ENCODE measurements at regions not wholly inside any gene's neighbourhood (a gene's known extent, or its start where the extent isn't known, plus 50 kb on each side); places are given as distances from the start of the nearest gene placed in this dataset.
"Not testable (repeated sequence)": the region's sequence is repeated elsewhere in the genome, so short reads cannot be mapped to it uniquely, and the experiment has no call there.

- DNase-seq (ENCODE audit: low read depth in 2 of 2): no peak
Observed at GRCh38 chr12:92398565-92399309, 253.1 kb upstream of the BTG1 start.

- DNase-seq (ENCODE audit: low read depth in 2 of 2): no peak
Observed at GRCh38 chr12:92396647-92397252, 251.1 kb upstream of the BTG1 start.

- DNase-seq (ENCODE audit: low read depth in 2 of 2): no peak
Observed at GRCh38 chr12:92395322-92395721, 249.7 kb upstream of the BTG1 start.

- DNase-seq (ENCODE audit: low read depth in 2 of 2): no peak
Observed at GRCh38 chr12:92394895-92395294, 249.2 kb upstream of the BTG1 start.

- DNase-seq (ENCODE audit: low read depth in 2 of 2): no peak
Observed at GRCh38 chr12:92393504-92393903, 247.9 kb upstream of the BTG1 start.

GRCh38 chr12:92391726-92392125, 246.1 kb upstream of the BTG1 start:
- DNase-seq (ENCODE audit: low read depth in 2 of 2): not testable (repeated sequence)

GRCh38 chr12:92389466-92389865, 243.8 kb upstream of the BTG1 start:
- DNase-seq (ENCODE audit: low read depth in 2 of 2): no peak

GRCh38 chr12:92385296-92385695, 239.7 kb upstream of the BTG1 start:
- DNase-seq (ENCODE audit: low read depth in 2 of 2): no peak

GRCh38 chr12:92384571-92384970, 238.9 kb upstream of the BTG1 start:
- no peak for DNase-seq (ENCODE audit: low read depth in 2 of 2)

- no peak for DNase-seq (ENCODE audit: low read depth in 2 of 2)
Observed at GRCh38 chr12:92382383-92382878, 236.8 kb upstream of the BTG1 start.

- DNase-seq (ENCODE audit: low read depth in 2 of 2): no peak
Observed at GRCh38 chr12:92381856-92382255, 236.2 kb upstream of the BTG1 start.

- no peak for DNase-seq (ENCODE audit: low read depth in 2 of 2)
Observed at GRCh38 chr12:92378682-92379479, 233.2 kb upstream of the BTG1 start.

- DNase-seq (ENCODE audit: low read depth in 2 of 2): not testable (repeated sequence)
Observed at GRCh38 chr12:92375504-92375903, 229.9 kb upstream of the BTG1 start.

- no peak for DNase-seq (ENCODE audit: low read depth in 2 of 2)
Observed at GRCh38 chr12:92370828-92371227, 225.2 kb upstream of the BTG1 start.

GRCh38 chr12:92369636-92370035, 224.0 kb upstream of the BTG1 start:
- no peak for DNase-seq (ENCODE audit: low read depth in 2 of 2)

GRCh38 chr12:92369056-92369455, 223.4 kb upstream of the BTG1 start:
- DNase-seq (ENCODE audit: low read depth in 2 of 2): no peak

GRCh38 chr12:92365836-92366235, 220.2 kb upstream of the BTG1 start:
- no peak for DNase-seq (ENCODE audit: low read depth in 2 of 2)

GRCh38 chr12:92365333-92365732, 219.7 kb upstream of the BTG1 start:
- DNase-seq (ENCODE audit: low read depth in 2 of 2): no peak

GRCh38 chr12:92363295-92364146, 217.9 kb upstream of the BTG1 start:
- DNase-seq (ENCODE audit: low read depth in 2 of 2): no peak

- no peak for DNase-seq (ENCODE audit: low read depth in 2 of 2)
Observed at GRCh38 chr12:92362785-92363184, 217.1 kb upstream of the BTG1 start.

- no peak for DNase-seq (ENCODE audit: low read depth in 2 of 2)
Observed at GRCh38 chr12:92362126-92362525, 216.5 kb upstream of the BTG1 start.

- DNase-seq (ENCODE audit: low read depth in 2 of 2): no peak
Observed at GRCh38 chr12:92360543-92360942, 214.9 kb upstream of the BTG1 start.

All from stimulated activated CD4-positive, alpha-beta T cell treated with anti-CD3 and anti-CD28 coated beads, Interleukin-1b, Interleukin-23, amount 100 ng/mL, for 1 hour (primary cell).